Heart left ventricle (tissue), 13 donors: ENCODE measurements at regions not wholly inside any gene's neighbourhood (a gene's known extent, or its start where the extent isn't known, plus 50 kb on each side); places are given as distances from the start of the nearest gene placed in this dataset.

Experiments
- POLR2A ChIP-seq, 2 donors: fragments of 450-650 bp; IDR thresholded peaks; one replicate each; pipeline ENCODE4 v1.6.1; 2017; ENCODE audit warnings: antibody characterized with exemption in 2 of 2, mild to moderate bottlenecking in 2 of 2, moderate library complexity in 2 of 2
- TF ChIP-seq, protein P1 (sequence below), 12 donors: fragments of 200-600 bp; sonication (generic) in 4 of 12; IDR thresholded peaks; one replicate each; pipeline versions ENCODE4 v1.5.0 to v1.8.0; 2018 to 2022; ENCODE audit warnings: antibody characterized with exemption in 12 of 12, mild to moderate bottlenecking in 5 of 12
- donor health status: ischemic (EF 13 %, LVEDD 7.1; RV severe dilation, severe dysfunction).
- donor health status: DM: no; HTN: yes; CAD: no.
- donor health status: DM: no; HTN: no; CAD: no.
- donor health status: ischemic (EF 25% LVEDD 6.9; RV normal size, moderate dysfunction).
- donor health status: ischemic (EF 25% LVEDD 5.7; RV mildly dilated, moderate dysfunction).
- donor health status: ischemic (EF 35%, LVEDD 5.7; RV mildly dilated, moderate dysfunction).
- donor health status: nonischemic (EF 11% LVEDD 7.7; RV severe dilation, severe dysfunction).
- donor health status: DM: yes; HTN: yes; CAD: no.
- donor health status: PGD.
- donor health status: ischemic (EF 29% LVEDD 5.4; RV normal size, mild dysfunction).
- donor health status: nonischemic (EF 23%, LVEDD 6.1; RV moderate dilation, normal function).

- TF ChIP-seq, protein P1, sequence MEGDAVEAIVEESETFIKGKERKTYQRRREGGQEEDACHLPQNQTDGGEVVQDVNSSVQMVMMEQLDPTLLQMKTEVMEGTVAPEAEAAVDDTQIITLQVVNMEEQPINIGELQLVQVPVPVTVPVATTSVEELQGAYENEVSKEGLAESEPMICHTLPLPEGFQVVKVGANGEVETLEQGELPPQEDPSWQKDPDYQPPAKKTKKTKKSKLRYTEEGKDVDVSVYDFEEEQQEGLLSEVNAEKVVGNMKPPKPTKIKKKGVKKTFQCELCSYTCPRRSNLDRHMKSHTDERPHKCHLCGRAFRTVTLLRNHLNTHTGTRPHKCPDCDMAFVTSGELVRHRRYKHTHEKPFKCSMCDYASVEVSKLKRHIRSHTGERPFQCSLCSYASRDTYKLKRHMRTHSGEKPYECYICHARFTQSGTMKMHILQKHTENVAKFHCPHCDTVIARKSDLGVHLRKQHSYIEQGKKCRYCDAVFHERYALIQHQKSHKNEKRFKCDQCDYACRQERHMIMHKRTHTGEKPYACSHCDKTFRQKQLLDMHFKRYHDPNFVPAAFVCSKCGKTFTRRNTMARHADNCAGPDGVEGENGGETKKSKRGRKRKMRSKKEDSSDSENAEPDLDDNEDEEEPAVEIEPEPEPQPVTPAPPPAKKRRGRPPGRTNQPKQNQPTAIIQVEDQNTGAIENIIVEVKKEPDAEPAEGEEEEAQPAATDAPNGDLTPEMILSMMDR (IDR thresholded peaks at IDR 0.05), result no peak
- TF ChIP-seq POLR2A (IDR thresholded peaks at IDR 0.05), result no peak
Measured at GRCh38 chr1:96998466-96998865, 276.9 kb downstream of the PTBP2 start.
